ENCODE measurements at regions not wholly inside any gene's neighbourhood (a gene's known extent, or its start where the extent isn't known, plus 50 kb on each side); places are given as distances from the start of the nearest gene placed in this dataset.

GRCh38 chr3:20666091-20666490, 480.1 kb upstream of the SGO1 start:
- no peak for TF ChIP-seq CREB5 (CRISPR knock-in tag; IDR thresholded peaks at IDR 0.05; ENCODE audit: low read depth)
- no peak for TF ChIP-seq BACH2 (CRISPR knock-in tag; IDR thresholded peaks at IDR 0.05; ENCODE audit: borderline replicate concordance)
- TF ChIP-seq TSHZ2 (CRISPR knock-in tag; IDR thresholded peaks at IDR 0.05) = no peak
- TF ChIP-seq ISL1 (CRISPR knock-in tag; IDR thresholded peaks at IDR 0.05) = no peak
- TF ChIP-seq ARNTL (CRISPR knock-in tag; IDR thresholded peaks at IDR 0.05; ENCODE audit: borderline replicate concordance, low read depth) = no peak
- TF ChIP-seq GLIS3 (CRISPR knock-in tag; IDR thresholded peaks at IDR 0.05) = no peak
- no peak for TF ChIP-seq CSDC2 (CRISPR knock-in tag; IDR thresholded peaks at IDR 0.05)
- ATAC-seq = no peak

- TF ChIP-seq SNAI2 (CRISPR knock-in tag; IDR thresholded peaks at IDR 0.05) = no peak
- TF ChIP-seq CSRNP3 (CRISPR knock-in tag; IDR thresholded peaks at IDR 0.05) = no peak
- no peak for TF ChIP-seq ZFP30 (CRISPR knock-in tag; IDR thresholded peaks at IDR 0.05)
- TF ChIP-seq BACH2 (CRISPR knock-in tag; IDR thresholded peaks at IDR 0.05; ENCODE audit: borderline replicate concordance) = no peak
- TF ChIP-seq ESRRG (CRISPR knock-in tag; IDR thresholded peaks at IDR 0.05) = no peak
- no peak for TF ChIP-seq ZNF565 (CRISPR knock-in tag; conservative IDR thresholded peaks at IDR 0.05; ENCODE audit: low read depth)
- no peak for TF ChIP-seq ISL1 (CRISPR knock-in tag; IDR thresholded peaks at IDR 0.05)
- no peak for TF ChIP-seq CSDC2 (CRISPR knock-in tag; IDR thresholded peaks at IDR 0.05)
- no peak for TF ChIP-seq TSHZ2 (CRISPR knock-in tag; IDR thresholded peaks at IDR 0.05)
- no peak for TF ChIP-seq ZNF70 (CRISPR knock-in tag; IDR thresholded peaks at IDR 0.05)
- TF ChIP-seq CREB5 (CRISPR knock-in tag; IDR thresholded peaks at IDR 0.05; ENCODE audit: low read depth) = no peak
- no peak for TF ChIP-seq TCF4 (CRISPR knock-in tag; IDR thresholded peaks at IDR 0.05; ENCODE audit: borderline replicate concordance)
- TF ChIP-seq PATZ1 (CRISPR knock-in tag; IDR thresholded peaks at IDR 0.05; ENCODE audit: borderline replicate concordance) = no peak
- TF ChIP-seq POU6F1 (CRISPR knock-in tag; IDR thresholded peaks at IDR 0.05; ENCODE audit: borderline replicate concordance, low read depth) = no peak
- no peak for TF ChIP-seq TOX (CRISPR knock-in tag; IDR thresholded peaks at IDR 0.05; ENCODE audit: borderline replicate concordance)
- no peak for ATAC-seq
Observed at GRCh38 chr3:20658491-20658890, 472.5 kb upstream of the SGO1 start.

Data from SK-N-SH treated with all-trans-retinoic acid at 6 μM for 48 hours (cell line).